Activated T-cell treated with anti-CD3 and anti-CD28 coated beads, Interleukin-2, amount 50 U/mL, for 24 hours (primary cell): ENCODE measurements at regions not wholly inside any gene's neighbourhood (a gene's known extent, or its start where the extent isn't known, plus 50 kb on each side); places are given as distances from the start of the nearest gene placed in this dataset.

Experiments used
- DNase-seq: peaks from one replicate; pipeline ENCODE4 v3.0.0-alpha.2; 2020
- H3K27ac Mint-ChIP-seq: 2 replicates; pipeline ENCODE4 v1.8.0; 2020; ENCODE audit warnings: mild to moderate bottlenecking, mixed read lengths
- H3K27me3 Mint-ChIP-seq: 2 replicates; pipeline ENCODE4 v1.8.0; 2020; ENCODE audit warnings: mixed read lengths
- H3K36me3 Mint-ChIP-seq: 2 replicates; pipeline ENCODE4 v1.8.0; 2020; ENCODE audit warnings: low read depth, mixed read lengths
- H3K4me1 Mint-ChIP-seq: 2 replicates; pipeline ENCODE4 v1.8.0; 2020; ENCODE audit warnings: low read depth, mixed read lengths
- H3K4me3 Mint-ChIP-seq: 2 replicates; pipeline ENCODE4 v1.8.0; 2020; ENCODE audit warnings: mild to moderate bottlenecking, moderate library complexity, mixed read lengths
- H3K9me3 Mint-ChIP-seq: 2 replicates; pipeline ENCODE4 v1.8.0; 2020; ENCODE audit warnings: mixed read lengths

GRCh38 chr15:96551722-96552121, 221.2 kb downstream of the NR2F2 start:
- Mint-ChIP-seq H3K4me3 (no peak overlapping the region), H3K27ac (no peak overlapping the region), H3K9me3 (no peaks in the 10 kb centered on the region), H3K4me1 (no peaks in the 10 kb centered on the region), H3K27me3 (peaks cover 2% of the 10 kb centered on the region), H3K36me3 (no peaks in the 10 kb centered on the region)
- DNase-seq: no peak

DNA sequence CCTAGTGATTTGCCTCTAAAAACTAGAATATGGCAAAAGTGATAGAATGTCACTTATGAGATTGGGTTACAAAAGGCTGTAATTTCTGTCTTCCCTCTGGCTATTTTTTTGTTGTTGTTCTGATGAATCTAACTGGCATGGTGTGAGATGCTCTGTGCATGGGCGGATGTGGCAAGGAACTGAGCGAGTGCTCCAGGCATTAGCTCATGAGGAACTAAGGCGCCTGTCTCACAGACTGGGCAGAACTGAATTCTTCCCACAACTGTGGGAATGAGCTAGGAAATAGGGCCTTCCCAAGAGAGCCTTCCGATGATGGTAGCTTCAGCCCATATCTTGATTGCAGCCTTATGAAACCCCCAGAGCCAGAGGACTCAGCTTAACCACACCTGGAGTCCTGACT, 222.5 kb downstream of the NR2F2 start:
- Mint-ChIP-seq H3K9me3 (no peaks in the 10 kb centered on the region), H3K27ac (no peak overlapping the region), H3K4me1 (no peaks in the 10 kb centered on the region), H3K36me3 (no peaks in the 10 kb centered on the region), H3K4me3 (no peak overlapping the region), H3K27me3 (peaks cover 2% of the 10 kb centered on the region)
- DNase-seq: no peak

DNA sequence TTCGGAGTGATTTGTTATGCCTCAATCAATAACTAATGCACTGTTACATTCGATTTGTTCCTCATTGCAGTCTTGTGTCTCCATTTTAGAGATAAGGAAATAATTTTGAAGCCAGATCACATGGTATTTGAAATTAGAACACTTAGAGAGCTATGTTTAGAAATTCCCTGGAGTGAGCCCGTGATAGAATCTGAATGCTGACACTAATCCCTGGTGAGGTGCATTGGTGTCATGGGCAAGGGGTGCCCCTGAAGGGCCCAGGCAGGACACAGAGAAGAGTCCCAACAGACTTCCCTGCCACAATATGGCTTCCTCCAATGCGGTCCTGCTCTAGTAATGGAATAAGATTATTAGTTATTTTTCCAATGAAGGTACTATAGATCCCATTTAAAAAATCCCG, 223.0 kb downstream of the NR2F2 start:
- Mint-ChIP-seq H3K36me3 (no peaks in the 10 kb centered on the region), H3K9me3 (no peaks in the 10 kb centered on the region)
- DNase-seq: no peak

GRCh38 chr15:96553931-96554330, 223.4 kb downstream of the NR2F2 start:
- Mint-ChIP-seq H3K27ac (no peak overlapping the region), H3K36me3 (no peaks in the 10 kb centered on the region), H3K9me3 (no peaks in the 10 kb centered on the region), H3K4me1 (no peaks in the 10 kb centered on the region), H3K4me3 (no peak overlapping the region), H3K27me3 (peaks cover 2% of the 10 kb centered on the region)
- DNase-seq: no peak

More for the DNA sequence above, 223.0 kb downstream of the NR2F2 start:
- Mint-ChIP-seq H3K4me1 (no peaks in the 10 kb centered on the region), H3K4me3 (no peak overlapping the region), H3K27me3 (peaks cover 2% of the 10 kb centered on the region), H3K27ac (no peak overlapping the region)

- no peak overlapping the region for H3K4me3 Mint-ChIP-seq
These were observed 224.0 kb downstream of the NR2F2 start for GRCh38 chr15:96554541-96554940.

GRCh38 chr15:96559087-96559486, 228.6 kb downstream of the NR2F2 start:
- peaks cover 12% of the 10 kb centered on the region for H3K9me3 Mint-ChIP-seq
- H3K4me3 Mint-ChIP-seq: no peak overlapping the region
- no peak for DNase-seq
- H3K4me1 Mint-ChIP-seq: no peaks in the 10 kb centered on the region
- no peaks in the 10 kb centered on the region for H3K36me3 Mint-ChIP-seq
- H3K27me3 Mint-ChIP-seq: peaks cover 5% of the 10 kb centered on the region
- H3K27ac Mint-ChIP-seq: no peak overlapping the region

More at GRCh38 chr15:96554541-96554940, 224.0 kb downstream of the NR2F2 start:
- Mint-ChIP-seq H3K27ac (no peak overlapping the region), H3K4me1 (no peaks in the 10 kb centered on the region), H3K9me3 (no peaks in the 10 kb centered on the region), H3K27me3 (peaks cover 2% of the 10 kb centered on the region), H3K36me3 (no peaks in the 10 kb centered on the region)
- DNase-seq: no peak

GRCh38 chr15:96559631-96560030, 229.1 kb downstream of the NR2F2 start:
- H3K36me3 Mint-ChIP-seq: no peaks in the 10 kb centered on the region
- DNase-seq: no peak
- H3K9me3 Mint-ChIP-seq: peaks cover 17% of the 10 kb centered on the region
- peaks cover 5% of the 10 kb centered on the region for H3K27me3 Mint-ChIP-seq
- no peak overlapping the region for H3K4me3 Mint-ChIP-seq
- H3K4me1 Mint-ChIP-seq: no peaks in the 10 kb centered on the region
- H3K27ac Mint-ChIP-seq: no peak overlapping the region

- Mint-ChIP-seq H3K9me3 (peaks cover 17% of the 10 kb centered on the region), H3K4me1 (no peaks in the 10 kb centered on the region), H3K27me3 (peaks cover 5% of the 10 kb centered on the region), H3K4me3 (no peak overlapping the region), H3K27ac (no peak overlapping the region), H3K36me3 (no peaks in the 10 kb centered on the region)
- no peak for DNase-seq
These were observed 229.9 kb downstream of the NR2F2 start for GRCh38 chr15:96560246-96560895.

DNA sequence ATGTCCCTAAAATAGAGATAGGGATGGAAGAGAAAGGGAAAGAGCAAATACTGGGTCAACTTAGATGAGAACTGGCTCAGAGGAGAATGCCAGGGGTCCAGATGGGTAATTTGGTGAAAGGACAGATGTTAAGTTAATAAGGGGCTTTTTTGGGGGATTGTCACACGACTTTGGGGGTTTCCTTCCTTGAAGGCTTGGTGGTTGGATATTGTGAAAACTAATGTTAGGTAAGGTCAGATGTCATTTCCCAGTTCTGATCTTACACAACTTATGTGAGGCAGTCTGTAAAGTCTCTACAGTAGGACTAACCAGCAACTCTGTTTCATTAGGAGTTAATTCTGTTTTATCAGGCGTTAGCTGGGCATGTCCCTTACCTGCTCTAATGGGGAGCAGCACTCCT, 231.1 kb downstream of the NR2F2 start:
- no peaks in the 10 kb centered on the region for H3K4me1 Mint-ChIP-seq
- H3K27ac Mint-ChIP-seq: no peak overlapping the region
- H3K27me3 Mint-ChIP-seq: peaks cover 5% of the 10 kb centered on the region
- no peaks in the 10 kb centered on the region for H3K36me3 Mint-ChIP-seq
- no peak overlapping the region for H3K4me3 Mint-ChIP-seq
- DNase-seq: no peak
- peaks cover 17% of the 10 kb centered on the region for H3K9me3 Mint-ChIP-seq

DNA sequence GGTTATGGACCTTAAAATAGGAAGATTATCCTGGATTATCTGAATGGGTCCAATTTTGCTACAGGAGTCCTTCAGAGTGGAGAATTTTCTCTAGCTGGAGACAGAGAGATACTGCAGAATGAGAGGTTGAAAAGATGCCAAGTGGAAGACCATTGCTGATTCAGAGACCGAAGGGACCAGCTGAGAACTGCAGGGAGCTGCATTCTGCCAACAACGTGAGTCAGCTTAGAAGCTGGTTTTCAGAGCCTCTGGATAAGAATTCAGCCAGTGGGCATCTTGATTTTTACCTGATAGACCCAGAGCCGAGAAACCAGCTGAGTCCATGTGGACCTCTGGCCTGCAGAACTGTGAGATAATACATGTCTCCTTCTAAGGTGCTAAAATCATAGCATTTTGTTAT, 234.0 kb downstream of the NR2F2 start:
- H3K4me3 Mint-ChIP-seq: no peak overlapping the region
- peaks cover 17% of the 10 kb centered on the region for H3K9me3 Mint-ChIP-seq
- no peaks in the 10 kb centered on the region for H3K4me1 Mint-ChIP-seq
- DNase-seq: no peak
- H3K27ac Mint-ChIP-seq: no peak overlapping the region
- peaks cover 5% of the 10 kb centered on the region for H3K27me3 Mint-ChIP-seq
- H3K36me3 Mint-ChIP-seq: no peaks in the 10 kb centered on the region

GRCh38 chr15:96565266-96565665, 234.8 kb downstream of the NR2F2 start:
- Mint-ChIP-seq H3K4me3 (no peak overlapping the region), H3K9me3 (peaks cover 17% of the 10 kb centered on the region), H3K36me3 (no peaks in the 10 kb centered on the region), H3K27ac (no peak overlapping the region), H3K4me1 (no peaks in the 10 kb centered on the region), H3K27me3 (peaks cover 5% of the 10 kb centered on the region)
- DNase-seq: no peak

- H3K4me3 Mint-ChIP-seq: no peak overlapping the region
- peaks cover 1% of the 10 kb centered on the region for H3K9me3 Mint-ChIP-seq
- no peaks in the 10 kb centered on the region for H3K36me3 Mint-ChIP-seq
- no peak for DNase-seq
- no peaks in the 10 kb centered on the region for H3K4me1 Mint-ChIP-seq
- no peak overlapping the region for H3K27ac Mint-ChIP-seq
- H3K27me3 Mint-ChIP-seq: no peaks in the 10 kb centered on the region
These were observed 244.3 kb downstream of the NR2F2 start for GRCh38 chr15:96574782-96575181.

- Mint-ChIP-seq H3K4me1 (no peaks in the 10 kb centered on the region), H3K27me3 (no peaks in the 10 kb centered on the region), H3K36me3 (no peaks in the 10 kb centered on the region), H3K9me3 (peaks cover 1% of the 10 kb centered on the region), H3K4me3 (no peak overlapping the region), H3K27ac (no peak overlapping the region)
- no peak for DNase-seq
These were observed 246.1 kb downstream of the NR2F2 start for GRCh38 chr15:96576596-96576995.

DNA sequence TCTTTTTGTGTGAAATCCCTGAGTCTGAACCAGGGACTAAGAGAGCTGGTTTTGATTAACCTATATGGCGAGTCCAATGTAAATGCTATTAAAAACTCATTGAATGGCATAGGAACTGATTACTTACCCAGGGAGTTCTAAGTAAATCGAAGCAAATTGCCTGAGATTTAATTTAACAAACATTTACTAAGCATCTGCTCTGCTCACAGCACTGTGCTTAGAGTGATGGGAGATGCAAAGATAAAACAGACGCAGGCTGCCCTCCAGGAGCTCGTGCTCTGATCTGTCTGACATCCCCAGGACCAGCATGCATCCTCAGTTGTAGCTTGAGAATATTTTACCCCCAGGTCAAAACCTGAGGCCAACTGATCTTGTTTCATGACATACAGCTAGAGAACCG, 247.9 kb downstream of the NR2F2 start:
- Mint-ChIP-seq H3K9me3 (peaks cover 1% of the 10 kb centered on the region), H3K4me3 (no peak overlapping the region), H3K27me3 (no peaks in the 10 kb centered on the region), H3K36me3 (no peaks in the 10 kb centered on the region), H3K4me1 (no peaks in the 10 kb centered on the region), H3K27ac (no peak overlapping the region)
- DNase-seq: no peak

DNA sequence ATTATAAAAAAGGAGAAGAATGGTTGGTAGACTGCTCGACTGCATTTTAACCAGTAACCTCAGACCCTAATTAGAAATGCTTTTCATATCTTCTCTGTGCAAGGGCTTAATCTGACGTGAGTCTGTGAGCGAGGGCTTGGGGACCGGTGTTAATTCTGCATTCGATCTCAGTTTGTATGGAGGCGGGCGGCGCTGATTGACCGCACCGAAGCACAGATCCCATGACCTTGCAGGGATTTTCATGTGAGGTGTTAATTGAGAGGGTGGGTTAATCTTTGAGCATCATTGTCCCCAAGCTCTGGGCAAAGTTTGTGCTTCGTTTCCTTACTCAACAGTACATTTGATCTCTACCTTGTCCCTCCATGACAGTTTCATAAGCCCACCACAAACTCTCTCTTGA, 250.9 kb downstream of the NR2F2 start:
- no peak for DNase-seq
- Mint-ChIP-seq H3K9me3 (no peaks in the 10 kb centered on the region), H3K27ac (no peak overlapping the region), H3K4me1 (no peaks in the 10 kb centered on the region), H3K36me3 (no peaks in the 10 kb centered on the region), H3K4me3 (no peak overlapping the region), H3K27me3 (no peaks in the 10 kb centered on the region)

DNA sequence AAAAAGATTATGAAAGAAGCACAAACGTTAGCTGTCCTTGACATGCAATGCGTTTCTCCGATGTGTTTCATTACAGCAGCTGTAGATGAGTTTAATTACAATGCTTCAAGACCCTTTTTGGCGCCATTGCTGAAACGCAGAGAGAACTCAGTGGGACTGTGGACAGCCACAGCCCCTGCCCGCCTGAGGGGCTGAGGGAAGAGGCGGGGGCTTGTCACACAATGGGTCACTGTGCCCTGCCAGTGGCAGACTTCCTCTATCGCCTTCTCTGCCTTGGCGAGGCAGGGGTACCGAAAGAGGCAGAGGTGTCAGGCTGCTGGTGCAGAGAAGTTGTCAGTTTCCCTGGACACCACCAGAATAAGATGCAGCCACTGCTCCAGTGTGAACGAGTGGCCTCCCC, 252.0 kb downstream of the NR2F2 start:
- Mint-ChIP-seq H3K36me3 (no peaks in the 10 kb centered on the region), H3K9me3 (no peaks in the 10 kb centered on the region), H3K27ac (no peak overlapping the region), H3K4me3 (no peak overlapping the region), H3K27me3 (peaks cover 4% of the 10 kb centered on the region), H3K4me1 (no peaks in the 10 kb centered on the region)
- DNase-seq: no peak
